Activated T-helper 1 cell treated with anti-CD3 and anti-CD28 coated beads, Interleukin-12 subunit alpha, Interleukin-12 subunit beta, Interleukin-2, Interleukin-4 antibody, amounts not matched to agents 30 ng/mL and 10 ng/mL and 1 ng/mL, durations not matched to agents 14 hours and 24 hours and 36 hours (primary cell): ENCODE measurements at regions not wholly inside any gene's neighbourhood (a gene's known extent, or its start where the extent isn't known, plus 50 kb on each side); places are given as distances from the start of the nearest gene placed in this dataset.

ENCODE experiments used
- DNase-seq: peaks from one replicate; pipeline ENCODE4 v3.0.0; 2021; ENCODE audit warnings: low spot score
- H3K27ac Mint-ChIP-seq: one replicate; pipeline ENCODE4 v1.8.0; 2021; ENCODE audit warnings: mild to moderate bottlenecking, mixed read lengths
- H3K27me3 Mint-ChIP-seq: one replicate; pipeline ENCODE4 v1.8.0; 2022; ENCODE audit warnings: mild to moderate bottlenecking, moderate library complexity, mixed read lengths; ENCODE audit not compliant: insufficient read depth
- H3K36me3 Mint-ChIP-seq: one replicate; pipeline ENCODE4 v1.8.0; 2021; ENCODE audit warnings: low read depth, mixed read lengths
- H3K4me1 Mint-ChIP-seq: one replicate; pipeline ENCODE4 v1.8.0; 2021; ENCODE audit warnings: low read depth, mixed read lengths
- H3K4me3 Mint-ChIP-seq: one replicate; pipeline ENCODE4 v1.8.0; 2021; ENCODE audit warnings: mild to moderate bottlenecking, moderate library complexity, mixed read lengths
- H3K9me3 Mint-ChIP-seq: one replicate; pipeline ENCODE4 v1.8.0; 2021; ENCODE audit warnings: mixed read lengths
- intact Hi-C: fragments of 100-400 bp; cut with micrococcal nuclease; formaldehyde crosslinking; loops from one replicate; pipeline ENCODE4 v1.15.1; 2024

DNA sequence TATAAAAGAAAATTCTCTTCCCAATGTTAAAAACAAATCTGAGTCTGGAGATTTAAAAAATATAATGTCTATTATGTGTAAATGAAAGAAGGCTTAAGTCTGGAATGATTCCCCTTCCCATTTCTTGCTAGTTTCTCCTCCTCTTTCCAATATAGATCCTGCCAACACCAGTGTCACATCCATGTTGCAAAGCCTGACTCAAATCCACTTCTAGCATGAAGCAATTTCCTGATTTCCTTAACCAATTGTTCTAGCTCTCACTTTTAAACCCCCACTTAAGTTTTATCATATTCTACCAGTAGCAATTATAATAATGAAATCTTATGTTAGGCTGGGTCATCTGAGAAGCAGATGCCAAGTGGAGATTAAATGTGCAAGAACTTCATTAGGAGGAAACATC lies 100.1 kb upstream of the SEC61G start:
- H3K9me3 Mint-ChIP-seq: no peaks in the 10 kb centered on the region
- no peak for DNase-seq
- peaks cover 6% of the 10 kb centered on the region for H3K27me3 Mint-ChIP-seq
- no peaks in the 10 kb centered on the region for H3K4me1 Mint-ChIP-seq
- intact Hi-C loops: no loop called here
- no peak overlapping the region for H3K27ac Mint-ChIP-seq
- no peaks in the 10 kb centered on the region for H3K36me3 Mint-ChIP-seq
- no peak overlapping the region for H3K4me3 Mint-ChIP-seq

DNA sequence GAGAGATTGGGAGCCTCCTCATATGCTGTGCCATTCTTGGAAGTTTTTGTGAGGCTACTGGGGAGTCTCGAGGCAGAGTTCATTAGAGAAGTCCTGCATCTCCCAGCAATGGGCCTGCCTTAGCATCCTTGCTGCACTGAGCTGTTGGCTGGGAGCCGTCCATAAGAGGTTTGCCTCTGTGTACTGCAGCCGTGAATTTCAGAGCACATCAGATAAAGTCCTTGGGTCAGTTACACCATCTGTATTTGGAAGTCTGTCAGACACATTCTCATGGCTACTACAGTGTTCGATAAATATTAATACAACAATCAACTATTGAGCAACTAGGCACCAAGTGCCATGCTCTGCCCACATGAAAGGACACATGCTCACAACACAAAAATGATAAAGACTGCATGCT lies 100.5 kb upstream of the SEC61G start:
- Mint-ChIP-seq H3K27me3 (peaks cover 6% of the 10 kb centered on the region), H3K9me3 (no peaks in the 10 kb centered on the region), H3K36me3 (no peaks in the 10 kb centered on the region), H3K27ac (no peak overlapping the region), H3K4me3 (no peak overlapping the region), H3K4me1 (no peaks in the 10 kb centered on the region)
- intact Hi-C loops: no loop called here
- DNase-seq: no peak

DNA sequence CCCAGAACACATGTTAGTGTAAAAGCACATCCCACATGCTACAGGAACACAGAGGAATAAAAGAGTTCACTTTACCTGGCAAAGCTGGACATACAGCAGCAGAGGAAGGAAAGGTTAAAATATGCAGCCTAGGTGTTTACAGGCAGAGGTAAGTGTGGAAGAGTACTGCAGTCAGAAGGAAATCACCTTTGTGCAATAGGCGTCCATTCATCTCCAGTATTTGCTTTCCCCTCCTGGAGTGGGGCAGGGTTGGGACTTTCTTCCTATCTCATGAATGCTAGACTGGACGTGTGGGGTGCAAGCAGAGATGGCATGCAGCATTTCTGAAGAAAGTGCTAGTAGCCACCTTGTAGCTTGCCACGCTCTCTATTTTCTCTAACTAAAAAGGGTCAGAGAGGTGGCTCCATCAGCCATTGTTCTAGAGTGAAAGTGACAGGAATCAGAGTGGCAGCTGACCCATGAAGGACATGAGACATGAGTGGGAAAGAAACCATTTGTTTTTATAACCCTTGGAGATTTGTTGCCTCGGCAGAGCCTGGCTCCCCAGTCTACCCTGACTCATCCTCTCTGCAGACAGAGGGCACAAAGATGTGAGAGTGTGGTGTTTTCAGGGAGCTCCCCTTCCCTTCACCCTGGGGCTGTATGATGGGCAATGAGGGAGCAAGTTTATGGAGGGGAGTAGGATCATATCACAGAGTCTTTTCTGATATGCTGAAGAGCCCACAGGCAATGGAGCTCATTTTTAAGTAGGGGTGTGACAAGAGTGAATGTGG lies 101.2 kb upstream of the SEC61G start:
- Mint-ChIP-seq H3K27me3 (peaks cover 6% of the 10 kb centered on the region), H3K36me3 (no peaks in the 10 kb centered on the region), H3K4me3 (no peak overlapping the region), H3K9me3 (no peaks in the 10 kb centered on the region), H3K4me1 (no peaks in the 10 kb centered on the region), H3K27ac (no peak overlapping the region)
- DNase-seq: no peak
- intact Hi-C loops: no loop called here

DNA sequence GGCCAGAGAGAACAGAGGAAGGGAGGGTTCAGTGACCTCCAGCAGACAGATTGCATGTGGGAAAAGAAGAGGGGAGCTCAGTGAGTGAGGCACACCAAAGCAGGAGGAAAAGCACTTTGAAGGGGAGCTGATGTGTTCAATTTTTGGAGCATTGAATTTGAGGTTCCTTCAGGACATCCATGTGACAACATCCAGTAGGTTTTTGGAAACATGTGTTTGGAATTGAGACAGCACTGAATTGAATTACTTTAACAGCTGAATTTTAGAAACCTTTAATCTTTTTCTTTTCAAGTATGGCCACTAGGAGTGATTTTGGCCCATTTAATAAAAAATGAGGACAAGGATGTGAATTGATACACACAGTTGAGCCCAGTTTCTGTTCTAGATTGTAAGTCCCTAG lies 101.8 kb upstream of the SEC61G start:
- no peaks in the 10 kb centered on the region for H3K4me1 Mint-ChIP-seq
- H3K4me3 Mint-ChIP-seq: no peak overlapping the region
- H3K36me3 Mint-ChIP-seq: no peaks in the 10 kb centered on the region
- peaks cover 6% of the 10 kb centered on the region for H3K27me3 Mint-ChIP-seq
- DNase-seq: no peak
- no peaks in the 10 kb centered on the region for H3K9me3 Mint-ChIP-seq
- intact Hi-C loops: no loop called here
- no peak overlapping the region for H3K27ac Mint-ChIP-seq

DNA sequence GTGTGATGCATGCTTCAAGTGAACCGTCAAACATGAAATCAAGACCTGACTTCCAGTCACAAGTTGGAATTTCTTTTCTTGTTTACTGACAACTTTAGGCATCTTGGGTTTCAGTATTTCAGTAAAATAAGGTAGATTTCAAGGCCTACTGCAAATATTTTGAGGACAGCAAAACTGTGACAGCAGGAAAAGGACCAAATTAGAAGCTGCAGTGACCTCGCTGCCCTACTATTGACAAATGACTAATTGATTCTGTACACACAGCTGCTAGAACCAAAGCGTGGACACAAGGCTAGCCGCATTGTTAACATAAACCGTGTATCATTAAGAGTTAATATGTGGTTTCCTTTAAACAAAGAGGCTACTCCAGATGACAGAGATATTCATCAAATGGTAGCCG lies 105.7 kb upstream of the SEC61G start:
- Mint-ChIP-seq H3K4me3 (no peak overlapping the region), H3K36me3 (no peaks in the 10 kb centered on the region), H3K4me1 (no peaks in the 10 kb centered on the region), H3K27ac (no peak overlapping the region), H3K9me3 (no peaks in the 10 kb centered on the region), H3K27me3 (peaks cover 6% of the 10 kb centered on the region)
- no peak for DNase-seq
- intact Hi-C loops: no loop called here

DNA sequence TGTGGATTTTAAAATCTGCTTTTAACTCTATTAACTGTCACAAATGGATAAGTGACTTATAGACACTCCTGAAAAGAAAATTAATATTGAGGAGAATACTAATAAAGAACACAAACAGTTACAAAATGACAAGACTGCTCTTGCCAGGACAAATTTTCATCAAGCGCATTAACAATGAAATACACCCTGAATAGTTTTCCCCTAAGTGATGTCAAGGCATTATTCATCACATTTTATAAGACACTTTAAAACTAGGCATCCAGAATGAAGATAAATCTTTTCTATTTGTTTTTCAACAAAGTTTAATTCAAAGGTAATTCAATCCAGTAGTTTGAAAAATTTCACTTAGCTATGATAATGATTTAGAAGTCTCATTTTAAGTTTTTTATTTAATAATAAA lies 110.5 kb upstream of the SEC61G start:
- Mint-ChIP-seq H3K27me3 (peaks cover 7% of the 10 kb centered on the region), H3K9me3 (no peaks in the 10 kb centered on the region), H3K4me3 (no peak overlapping the region), H3K36me3 (no peaks in the 10 kb centered on the region), H3K27ac (no peak overlapping the region), H3K4me1 (no peaks in the 10 kb centered on the region)
- DNase-seq: no peak
- intact Hi-C loops: no loop called here

DNA sequence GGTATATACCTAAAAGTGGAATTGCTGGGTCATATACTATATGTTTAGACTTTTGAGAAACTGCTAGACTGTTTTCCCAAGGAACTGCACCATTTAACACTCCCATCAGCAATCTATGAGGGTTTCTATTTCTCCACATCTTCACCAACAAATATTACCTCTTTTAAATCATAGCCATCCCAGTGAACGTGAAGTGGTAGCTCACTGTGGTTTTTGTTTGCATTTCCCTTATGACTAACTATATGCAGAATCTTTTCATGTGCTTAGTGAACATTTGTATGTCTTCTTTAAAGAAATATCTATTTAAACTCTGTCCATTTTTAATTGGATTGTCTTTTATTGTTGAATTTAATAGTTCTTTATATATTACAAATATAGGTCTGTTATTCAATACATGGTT lies 115.8 kb upstream of the SEC61G start:
- no peak for DNase-seq
- intact Hi-C loops: no loop called here
- Mint-ChIP-seq H3K4me3 (no peak overlapping the region), H3K9me3 (no peaks in the 10 kb centered on the region), H3K4me1 (no peaks in the 10 kb centered on the region), H3K27ac (no peak overlapping the region), H3K36me3 (no peaks in the 10 kb centered on the region), H3K27me3 (peaks cover 7% of the 10 kb centered on the region)

DNA sequence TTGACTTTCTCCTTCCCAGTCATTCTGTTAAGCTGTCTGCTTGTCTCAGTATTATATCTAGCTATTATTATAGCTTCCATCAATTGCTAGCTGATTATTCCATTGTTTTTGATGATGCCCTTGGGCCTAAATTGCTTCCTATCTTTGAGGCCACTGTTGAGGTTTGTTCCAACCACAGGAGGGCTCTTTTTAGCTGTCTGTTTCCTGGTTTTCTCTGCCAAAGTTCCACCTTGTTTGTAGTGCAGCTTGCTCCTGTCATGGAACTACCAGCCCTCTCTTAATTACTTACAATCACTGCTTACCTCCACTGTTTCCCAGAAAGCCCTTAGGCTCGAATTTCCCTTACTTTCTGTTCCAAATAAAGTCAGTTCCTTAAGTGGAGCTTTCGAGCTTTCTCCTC lies 118.7 kb upstream of the SEC61G start:
- no peak overlapping the region for H3K4me3 Mint-ChIP-seq
- H3K9me3 Mint-ChIP-seq: no peaks in the 10 kb centered on the region
- intact Hi-C loops: no loop called here
- H3K4me1 Mint-ChIP-seq: no peaks in the 10 kb centered on the region
- DNase-seq: no peak
- peaks cover 4% of the 10 kb centered on the region for H3K27me3 Mint-ChIP-seq
- H3K36me3 Mint-ChIP-seq: no peaks in the 10 kb centered on the region
- H3K27ac Mint-ChIP-seq: no peak overlapping the region

DNA sequence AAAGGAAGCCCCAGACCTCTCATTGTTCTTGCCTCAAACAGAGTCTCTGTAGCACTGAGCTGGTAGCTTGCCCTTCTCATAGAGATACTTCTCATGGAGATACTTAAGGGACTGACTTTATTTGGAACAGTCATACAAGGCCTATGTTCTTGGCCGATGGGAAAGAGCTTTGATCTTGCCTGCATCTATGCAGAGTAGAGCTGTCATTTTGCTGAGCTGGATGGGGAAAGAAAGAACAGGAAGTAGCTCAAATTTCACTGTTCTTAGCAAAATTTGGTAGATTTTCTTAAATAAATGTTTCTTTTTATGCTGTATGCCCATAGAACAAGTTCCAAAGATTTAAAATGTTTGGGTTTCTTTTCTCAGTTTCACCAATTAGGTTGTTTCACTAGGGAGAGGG lies 119.3 kb upstream of the SEC61G start:
- intact Hi-C loops: no loop called here
- Mint-ChIP-seq H3K27ac (no peak overlapping the region), H3K4me1 (no peaks in the 10 kb centered on the region), H3K36me3 (no peaks in the 10 kb centered on the region), H3K4me3 (no peak overlapping the region), H3K27me3 (peaks cover 2% of the 10 kb centered on the region), H3K9me3 (no peaks in the 10 kb centered on the region)
- no peak for DNase-seq

DNA sequence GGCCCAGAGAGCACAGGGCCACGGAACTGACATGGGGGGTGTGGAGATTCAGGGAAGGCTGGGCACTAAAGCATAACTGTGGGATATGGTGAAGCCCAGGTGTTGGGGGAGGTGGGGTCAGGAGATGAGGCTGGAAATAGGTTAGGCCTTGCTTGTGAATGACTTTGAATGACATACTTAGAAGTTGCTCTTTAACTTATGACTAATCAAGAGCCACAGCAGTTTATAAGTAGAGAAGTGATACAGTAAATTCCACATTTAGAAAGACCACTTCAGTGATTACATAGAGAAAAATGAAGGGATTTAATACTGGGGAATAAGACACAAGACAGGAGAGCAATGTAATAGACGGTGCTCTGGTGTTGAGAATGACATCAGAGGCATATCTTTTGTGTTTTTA lies 120.8 kb upstream of the SEC61G start:
- Mint-ChIP-seq H3K27me3 (no peaks in the 10 kb centered on the region), H3K4me1 (no peaks in the 10 kb centered on the region)
- intact Hi-C loops: no loop called here

DNA sequence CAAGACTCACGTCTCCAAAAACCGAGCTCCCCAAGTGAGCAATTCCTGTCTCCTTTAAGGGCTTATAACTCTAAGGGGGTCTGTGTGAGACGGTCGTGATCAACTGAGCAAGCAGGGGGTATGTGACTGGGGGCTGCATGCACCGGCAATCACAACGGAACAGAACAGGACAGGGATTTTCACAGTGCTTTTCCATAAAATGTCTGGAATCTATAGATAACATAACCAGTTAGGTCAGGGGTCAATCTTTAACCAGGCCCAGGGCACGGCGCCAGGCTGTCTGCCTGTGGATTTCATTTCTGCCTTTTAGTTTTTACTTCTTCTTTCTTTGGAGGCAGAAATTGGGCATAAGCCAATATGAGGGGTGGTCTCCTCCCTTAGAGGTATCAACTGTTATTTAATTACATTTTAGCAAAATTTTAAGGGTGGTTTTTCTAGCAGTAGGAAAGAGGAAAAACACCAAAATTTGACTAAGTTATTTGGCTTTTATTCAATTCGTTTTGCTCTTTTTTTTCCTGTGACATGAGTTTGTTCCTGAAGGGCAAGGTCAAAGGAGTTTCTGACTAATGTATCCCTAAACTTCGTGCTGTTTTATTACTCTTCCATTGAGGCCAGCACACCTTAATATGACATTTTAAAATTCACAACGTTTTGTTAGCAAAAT lies 121.4 kb upstream of the SEC61G start:
- H3K4me3 Mint-ChIP-seq: no peak overlapping the region
- no peak for DNase-seq
- H3K9me3 Mint-ChIP-seq: no peaks in the 10 kb centered on the region
- no peaks in the 10 kb centered on the region for H3K27me3 Mint-ChIP-seq
- no peaks in the 10 kb centered on the region for H3K36me3 Mint-ChIP-seq
- H3K4me1 Mint-ChIP-seq: no peaks in the 10 kb centered on the region
- H3K27ac Mint-ChIP-seq: no peak overlapping the region
- intact Hi-C loops: no loop called here

More for the DNA sequence above, 120.8 kb upstream of the SEC61G start:
- no peak overlapping the region for H3K27ac Mint-ChIP-seq
- no peaks in the 10 kb centered on the region for H3K36me3 Mint-ChIP-seq
- no peak for DNase-seq
- no peaks in the 10 kb centered on the region for H3K9me3 Mint-ChIP-seq
- H3K4me3 Mint-ChIP-seq: no peak overlapping the region

DNA sequence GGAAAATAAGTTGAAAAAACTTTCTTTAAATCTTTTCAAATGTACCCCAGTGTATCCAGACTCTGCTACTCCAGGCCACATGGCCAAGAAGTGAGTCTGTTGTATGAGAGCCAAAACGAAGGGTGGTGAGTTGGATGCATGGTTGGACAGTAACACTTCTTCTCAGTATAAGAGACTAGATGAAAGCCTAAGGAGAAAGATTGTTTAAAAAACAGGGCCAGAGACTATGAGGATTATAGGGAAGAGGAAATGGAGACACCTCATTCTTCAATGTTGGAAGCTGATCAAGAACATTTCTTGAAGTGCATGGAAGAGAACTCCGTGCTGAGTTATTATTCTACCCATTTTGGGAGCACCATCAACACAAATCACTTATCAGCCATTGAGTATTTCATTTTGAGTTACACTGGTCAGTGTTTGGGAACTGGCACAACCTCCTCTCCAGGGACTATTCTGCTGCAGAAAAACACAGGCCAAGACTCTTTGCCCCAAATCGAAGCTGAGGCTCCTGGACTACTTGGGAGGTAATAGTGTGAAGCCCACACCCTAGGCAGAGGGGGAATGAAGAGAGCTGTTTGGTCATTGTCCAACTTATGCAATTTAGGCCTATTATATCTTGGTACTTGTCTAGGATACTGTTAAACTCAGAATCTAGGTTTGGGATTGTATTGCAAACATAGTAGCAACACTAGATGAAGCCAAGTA lies 123.0 kb upstream of the SEC61G start:
- no peak for DNase-seq
- intact Hi-C loops: no loop called here
- Mint-ChIP-seq H3K36me3 (no peaks in the 10 kb centered on the region), H3K9me3 (no peaks in the 10 kb centered on the region), H3K4me1 (no peaks in the 10 kb centered on the region), H3K4me3 (no peak overlapping the region), H3K27me3 (no peaks in the 10 kb centered on the region), H3K27ac (no peak overlapping the region)

DNA sequence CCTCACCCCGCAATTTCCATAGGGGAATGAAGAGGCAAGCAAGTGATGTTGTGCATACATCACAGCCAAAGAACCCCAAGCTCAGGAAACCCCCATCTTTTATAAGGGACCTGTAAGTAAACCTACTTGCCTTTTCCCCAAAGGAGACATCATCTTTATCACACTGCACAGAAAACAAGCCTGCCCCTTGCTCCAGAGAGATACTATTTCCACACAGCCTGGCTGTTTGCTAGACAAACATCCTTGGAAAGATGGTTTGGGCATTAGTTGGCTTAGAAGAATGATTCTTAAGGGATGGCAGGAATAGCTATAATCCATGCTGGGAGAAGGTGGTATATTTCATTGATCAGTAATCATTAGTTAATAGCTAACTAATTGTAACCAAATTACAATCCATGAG lies 123.7 kb upstream of the SEC61G start:
- intact Hi-C loops: no loop called here

More for the DNA sequence above, 123.7 kb upstream of the SEC61G start:
- DNase-seq: no peak
- H3K4me1 Mint-ChIP-seq: no peaks in the 10 kb centered on the region
- H3K4me3 Mint-ChIP-seq: no peak overlapping the region
- H3K27ac Mint-ChIP-seq: no peak overlapping the region
- no peaks in the 10 kb centered on the region for H3K27me3 Mint-ChIP-seq
- H3K36me3 Mint-ChIP-seq: no peaks in the 10 kb centered on the region
- H3K9me3 Mint-ChIP-seq: no peaks in the 10 kb centered on the region
